ENCODE measurements at regions not wholly inside any gene's neighbourhood (a gene's known extent, or its start where the extent isn't known, plus 50 kb on each side); places are given as distances from the start of the nearest gene placed in this dataset.

- TF ChIP-seq POLR2A (IDR thresholded peaks at IDR 0.05; ENCODE audit: low read length) (no peak), GATA1 (IDR thresholded peaks at IDR 0.05; ENCODE audit: low read depth, low read length) (no peak)
Measured at GRCh38 chr4:124768596-124769365, 56.2 kb upstream of the ANKRD50 start.

Measured in erythroblast (primary cell).